Aorta (tissue), 5 donors: ENCODE measurements at regions not wholly inside any gene's neighbourhood (a gene's known extent, or its start where the extent isn't known, plus 50 kb on each side); places are given as distances from the start of the nearest gene placed in this dataset.
A peak's percentile ranks its signal among the peaks of the same experiment; 100 is the strongest.

Source experiments
- ATAC-seq: fragments of 200-7000 bp; cut with Tn5 transposase; one replicate; pipeline ENCODE4 v1.9.1; 2022; ENCODE audit warnings: moderate library complexity; ENCODE audit not compliant: low FRiP score
- DNase-seq, 2 donors: peaks; one replicate each; pipeline ENCODE4 v3.0.0-alpha.2; 2020
- H3K27ac ChIP-seq, 2 donors: one replicate each; pipeline ENCODE4 v1.5.1; 2013; ENCODE audit warnings: low read length in 2 of 2, mild to moderate bottlenecking in 2 of 2, moderate library complexity in 2 of 2, control low read depth in 1 of 2, inconsistent platforms in 1 of 2, low read depth in 1 of 2
- H3K27me3 ChIP-seq, 2 donors: one replicate each; pipeline ENCODE4 v1.6.1; 2013; ENCODE audit warnings: control low read depth in 1 of 2, low read length in 1 of 2, mild to moderate bottlenecking in 1 of 2, moderate library complexity in 1 of 2; ENCODE audit not compliant: insufficient read depth in 2 of 2, control insufficient read depth in 1 of 2
- H3K36me3 ChIP-seq, 2 donors: one replicate each; pipeline ENCODE4 v1.6.1; 2013; ENCODE audit warnings: control low read depth in 1 of 2, low read length in 1 of 2, mild to moderate bottlenecking in 1 of 2; ENCODE audit not compliant: insufficient read depth in 2 of 2, control insufficient read depth in 1 of 2
- H3K4me1 ChIP-seq, 2 donors: one replicate each; pipeline ENCODE4 v1.6.1; 2013; ENCODE audit warnings: low read length in 2 of 2, control low read depth in 1 of 2, mild to moderate bottlenecking in 1 of 2, moderate library complexity in 1 of 2; ENCODE audit not compliant: insufficient read depth in 2 of 2, control insufficient read depth in 1 of 2
- H3K4me3 ChIP-seq, 2 donors: one replicate each; pipeline ENCODE4 v1.5.1; 2013; ENCODE audit warnings: low read length in 2 of 2, control low read depth in 1 of 2, mild to moderate bottlenecking in 1 of 2
- H3K9me3 ChIP-seq: one replicate; pipeline ENCODE4 v1.6.1; 2013; ENCODE audit warnings: mild to moderate bottlenecking, low read length; ENCODE audit not compliant: control insufficient read depth
- WGBS, 2 donors: extraction: QIAGEN DNeasy Blood & Tissue Kit; methylation state at CpG; one replicate each; pipeline ENCODE4 v1.1.7; 2013; 5-methylcytosine and 5-hydroxymethylcytosine counted together
- intact Hi-C, 2 donors: fragments of 100-400 bp; cut with DNase I; formaldehyde crosslinking; loops; one replicate each; pipeline versions ENCODE4 v1.14.2 to v1.15.0; 2022
- donor health status: healthy with polysubstance abuse.
- donor health status: Bipolar disorder and iron deficiency.
- donor health status: DM: no; HTN: no; CAD: no.
- donor health status: DM: no; HTN: no; CAD: no.
- donor health status: DM: yes; HTN: yes; CAD: no.

- no peaks in the 10 kb centered on the region for H3K9me3 ChIP-seq
- WGBS, 2 donors, result 52 to 54% methylated on average over 3 of the region's 3 CpGs
- DNase-seq (no peak), ATAC-seq (no peak)
- intact Hi-C loops, result loop anchor here in 1 of 2 donors (1.0 kb wide), 1 partner anchor 21 kb away; no protein-coding TSS in a partner anchor
- H3K4me3 ChIP-seq, result no peak overlapping the region
- no peaks in the 10 kb centered on the region for H3K27me3 ChIP-seq
- H3K36me3 ChIP-seq, result no peaks in the 10 kb centered on the region
- no peak overlapping the region for H3K27ac ChIP-seq
- no peaks in the 10 kb centered on the region for H3K4me1 ChIP-seq
Measured at GRCh38 chr2:180562378-180562777, 418.0 kb upstream of the UBE2E3 start.

- H3K27ac ChIP-seq, result no peak overlapping the region
- intact Hi-C loops, result no loop called here
Measured at GRCh38 chr2:180559771-180560170, 420.6 kb upstream of the UBE2E3 start.

GRCh38 chr2:180559038-180559437 lies 421.4 kb upstream of the UBE2E3 start:
- intact Hi-C loops, result no loop called here
- no peak for DNase-seq
- no peak for ATAC-seq
- no peaks in the 10 kb centered on the region for H3K9me3 ChIP-seq
- no peak overlapping the region for H3K4me3 ChIP-seq
- H3K27me3 ChIP-seq, result no peaks in the 10 kb centered on the region
- H3K36me3 ChIP-seq, result no peaks in the 10 kb centered on the region
- no peak overlapping the region for H3K27ac ChIP-seq
- H3K4me1 ChIP-seq, result no peaks in the 10 kb centered on the region

More at GRCh38 chr2:180559771-180560170, 420.6 kb upstream of the UBE2E3 start:
- no peaks in the 10 kb centered on the region for H3K27me3 ChIP-seq
- no peak overlapping the region for H3K4me3 ChIP-seq
- H3K4me1 ChIP-seq, result no peaks in the 10 kb centered on the region
- no peak for DNase-seq
- H3K9me3 ChIP-seq, result no peaks in the 10 kb centered on the region
- 45 to 51% methylated on average over 5 of the region's 5 CpGs for WGBS, 2 donors
- no peak for ATAC-seq
- H3K36me3 ChIP-seq, result no peaks in the 10 kb centered on the region

- H3K36me3 ChIP-seq, result no peaks in the 10 kb centered on the region
- no peak overlapping the region for H3K27ac ChIP-seq
- WGBS, 2 donors, result 92 to 94% methylated on average over 19 of the region's 19 CpGs
- no peak for ATAC-seq
- H3K4me1 ChIP-seq, result no peaks in the 10 kb centered on the region
- no peaks in the 10 kb centered on the region for H3K27me3 ChIP-seq
- intact Hi-C loops, result no loop called here
- peak in 1 of 2 donors; percentile 43 for DNase-seq
- H3K4me3 ChIP-seq, result no peak overlapping the region
- H3K9me3 ChIP-seq, result no peaks in the 10 kb centered on the region
Measured at GRCh38 chr2:180555391-180555965, 424.9 kb upstream of the UBE2E3 start.

GRCh38 chr2:180554330-180554729 lies 426.1 kb upstream of the UBE2E3 start:
- ATAC-seq (no peak), DNase-seq (no peak)
- Histone ChIP-seq H3K4me3 (no peak overlapping the region), H3K36me3 (no peaks in the 10 kb centered on the region), H3K4me1 (no peaks in the 10 kb centered on the region), H3K9me3 (no peaks in the 10 kb centered on the region), H3K27ac (no peak overlapping the region), H3K27me3 (no peaks in the 10 kb centered on the region)
- intact Hi-C loops, result no loop called here

GRCh38 chr2:180553094-180553715 lies 427.2 kb upstream of the UBE2E3 start:
- ATAC-seq (no peak), DNase-seq (no peak)
- Histone ChIP-seq H3K27ac (no peak overlapping the region), H3K4me1 (no peaks in the 10 kb centered on the region), H3K4me3 (no peak overlapping the region), H3K27me3 (no peaks in the 10 kb centered on the region), H3K9me3 (no peaks in the 10 kb centered on the region), H3K36me3 (no peaks in the 10 kb centered on the region)
- intact Hi-C loops, result no loop called here

GRCh38 chr2:180542511-180542910 lies 437.9 kb upstream of the UBE2E3 start:
- Histone ChIP-seq H3K9me3 (no peaks in the 10 kb centered on the region), H3K36me3 (no peaks in the 10 kb centered on the region), H3K27me3 (peaks cover 0 to 2% of the 10 kb centered on the region in 2 donors), H3K27ac (no peak overlapping the region), H3K4me1 (no peaks in the 10 kb centered on the region), H3K4me3 (no peak overlapping the region)
- ATAC-seq, result no peak
- intact Hi-C loops, result no loop called here
- no peak for DNase-seq

GRCh38 chr2:180540761-180541160 lies 439.6 kb upstream of the UBE2E3 start:
- Histone ChIP-seq H3K36me3 (no peaks in the 10 kb centered on the region), H3K27ac (no peak overlapping the region), H3K27me3 (no peaks in the 10 kb centered on the region), H3K4me3 (no peak overlapping the region), H3K9me3 (no peaks in the 10 kb centered on the region), H3K4me1 (no peaks in the 10 kb centered on the region)
- DNase-seq (peak in 1 of 2 donors; percentile 58), ATAC-seq (no peak)
- WGBS, 2 donors, result 80 to 83% methylated on average over 8 of the region's 8 CpGs
- intact Hi-C loops, result no loop called here

GRCh38 chr2:180539541-180539940 lies 440.9 kb upstream of the UBE2E3 start:
- Histone ChIP-seq H3K36me3 (no peaks in the 10 kb centered on the region), H3K27ac (no peak overlapping the region), H3K27me3 (peaks cover 0 to 1% of the 10 kb centered on the region in 2 donors), H3K4me3 (no peak overlapping the region), H3K4me1 (no peaks in the 10 kb centered on the region), H3K9me3 (no peaks in the 10 kb centered on the region)
- no peak for ATAC-seq
- DNase-seq, result no peak
- intact Hi-C loops, result no loop called here
